Loucy (cell line): ENCODE measurements at regions not wholly inside any gene's neighbourhood (a gene's known extent, or its start where the extent isn't known, plus 50 kb on each side); places are given as distances from the start of the nearest gene placed in this dataset.

Experiments used
- CTCF ChIP-seq: fragments of 200-600 bp; sonication (generic); conservative IDR thresholded peaks from 2 replicates; pipeline ENCODE4 v1.5.1; 2014; ENCODE audit warnings: mild to moderate bottlenecking, antibody characterized with exemption, low read length
- EZH2phosphoT487 ChIP-seq: fragments of 200-600 bp; IDR thresholded peaks from 2 replicates; pipeline ENCODE4 v1.6.1; 2018; ENCODE audit warnings: antibody characterized with exemption, mild to moderate bottlenecking, moderate library complexity, borderline replicate concordance

GRCh38 chr2:145483854-145484253 is 963.9 kb upstream of the ZEB2 start:
- TF ChIP-seq CTCF = no peak
- no peak for TF ChIP-seq EZH2phosphoT487
